H9 (cell line): ENCODE measurements at regions not wholly inside any gene's neighbourhood (a gene's known extent, or its start where the extent isn't known, plus 50 kb on each side); places are given as distances from the start of the nearest gene placed in this dataset.
A peak's percentile ranks its signal among the peaks of the same experiment; 100 is the strongest.

Source experiments
- DNase-seq: peaks from one replicate; pipeline ENCODE4 v3.0.0-alpha.2; 2017
- H2AFZ ChIP-seq: one replicate; pipeline ENCODE4 v1.6.1; 2013; ENCODE audit warnings: mild to moderate bottlenecking, low read length, control low read depth, moderate library complexity
- H2AK5ac ChIP-seq: 2 replicates; pipeline ENCODE4 v1.6.1; 2013; ENCODE audit warnings: low read length, control low read depth, mixed read lengths; ENCODE audit not compliant: insufficient read length
- H2BK120ac ChIP-seq: one replicate; pipeline ENCODE4 v1.6.1; 2013; ENCODE audit warnings: low read depth, mild to moderate bottlenecking, low read length, control low read depth, inconsistent platforms; ENCODE audit not compliant: poor library complexity, severe bottlenecking
- H2BK12ac ChIP-seq: 2 replicates; pipeline ENCODE4 v1.6.1; 2013; ENCODE audit warnings: low read length, control low read depth, mixed read lengths, low read depth; ENCODE audit not compliant: insufficient read length
- H2BK15ac ChIP-seq: 2 replicates; pipeline ENCODE4 v1.6.1; 2013; ENCODE audit warnings: low read depth, low read length, control low read depth
- H2BK20ac ChIP-seq: one replicate; pipeline ENCODE4 v1.6.1; 2013; ENCODE audit warnings: low read depth, mild to moderate bottlenecking, low read length, control low read depth, inconsistent platforms; ENCODE audit not compliant: poor library complexity, severe bottlenecking
- H2BK5ac ChIP-seq: 2 replicates; pipeline ENCODE4 v1.6.1; 2013; ENCODE audit warnings: low read length, control low read depth, mixed read lengths; ENCODE audit not compliant: insufficient read length
- H3K14ac ChIP-seq: 2 replicates; pipeline ENCODE4 v1.6.1; 2013; ENCODE audit warnings: low read length, control low read depth; ENCODE audit not compliant: insufficient read depth
- H3K18ac ChIP-seq: 2 replicates; pipeline ENCODE4 v1.6.1; 2013; ENCODE audit warnings: low read depth, mild to moderate bottlenecking, mixed read lengths, low read length, control low read depth; ENCODE audit not compliant: insufficient read length
- H3K23ac ChIP-seq: 2 replicates; pipeline ENCODE4 v1.6.1; 2013; ENCODE audit warnings: low read length, control low read depth, mixed read lengths, low read depth; ENCODE audit not compliant: insufficient read length
- H3K23me2 ChIP-seq: 2 replicates; pipeline ENCODE4 v1.6.1; 2013; ENCODE audit warnings: low read depth, mild to moderate bottlenecking, mixed read lengths, low read length, control low read depth; ENCODE audit not compliant: insufficient read length, poor library complexity, severe bottlenecking
- H3K27ac ChIP-seq: 2 replicates; pipeline ENCODE4 v1.5.1; 2013; ENCODE audit warnings: low read length, control low read depth, mixed read lengths, low read depth; ENCODE audit not compliant: insufficient read length
- H3K27me3 ChIP-seq: 2 replicates; pipeline ENCODE4 v1.6.1; 2013; ENCODE audit warnings: low read length, control low read depth, inconsistent platforms; ENCODE audit not compliant: insufficient read depth
- H3K4ac ChIP-seq: 2 replicates; pipeline ENCODE4 v1.6.1; 2013; ENCODE audit warnings: low read depth, mild to moderate bottlenecking, control low read depth, inconsistent platforms, low read length, moderate library complexity
- H3K4me1 ChIP-seq: 2 replicates; pipeline ENCODE4 v1.6.1; 2013; ENCODE audit warnings: low read length, control low read depth, inconsistent platforms; ENCODE audit not compliant: insufficient read depth
- H3K4me2 ChIP-seq: 2 replicates; pipeline ENCODE4 v1.6.1; 2013; ENCODE audit warnings: low read length, control low read depth, mixed read lengths; ENCODE audit not compliant: insufficient read length, insufficient read depth
- H3K56ac ChIP-seq: 2 replicates; pipeline ENCODE4 v1.6.1; 2013; ENCODE audit warnings: low read depth, mild to moderate bottlenecking, mixed read lengths, low read length, control low read depth; ENCODE audit not compliant: insufficient read length
- H3K79me1 ChIP-seq: 2 replicates; pipeline ENCODE4 v1.6.1; 2013; ENCODE audit warnings: low read depth, mild to moderate bottlenecking, moderate library complexity, low read length, control low read depth, inconsistent platforms; ENCODE audit not compliant: insufficient read depth, poor library complexity, severe bottlenecking
- H3K79me2 ChIP-seq: 2 replicates; pipeline ENCODE4 v1.6.1; 2013; ENCODE audit warnings: low read length, control low read depth, inconsistent platforms; ENCODE audit not compliant: insufficient read depth
- H3K9ac ChIP-seq: 2 replicates; pipeline ENCODE4 v1.6.1; 2013; ENCODE audit warnings: low read length, control low read depth, mixed read lengths; ENCODE audit not compliant: insufficient read length; ENCODE audit errors: extremely low read depth
- H3K9me3 ChIP-seq: one replicate; pipeline ENCODE4 v1.6.1; 2013; ENCODE audit warnings: low read depth, low read length, inconsistent platforms; ENCODE audit not compliant: control insufficient read depth
- H3T11ph ChIP-seq: one replicate; pipeline ENCODE4 v1.6.1; 2013; ENCODE audit warnings: mild to moderate bottlenecking, low read length, control low read depth, inconsistent platforms
- H4K20me1 ChIP-seq: one replicate; pipeline ENCODE4 v1.6.1; 2013; ENCODE audit not compliant: control insufficient read depth, insufficient read length, insufficient read depth
- H4K5ac ChIP-seq: 2 replicates; pipeline ENCODE4 v1.6.1; 2013; ENCODE audit warnings: low read depth, mild to moderate bottlenecking, mixed read lengths, low read length, control low read depth; ENCODE audit not compliant: insufficient read length
- H4K8ac ChIP-seq: replicated peaks from 2 replicates; pipeline ENCODE4 v1.6.1; 2013; ENCODE audit warnings: low read length, control low read depth, mixed read lengths, low read depth; ENCODE audit not compliant: insufficient read length
- H4K91ac ChIP-seq: 2 replicates; pipeline ENCODE4 v1.6.1; 2013; ENCODE audit warnings: low read depth, mild to moderate bottlenecking, moderate library complexity, mixed read lengths, low read length, control low read depth; ENCODE audit not compliant: insufficient read length
- H3K27ac Mint-ChIP-seq, 3 experiments: 2 replicates in 2 of 3; 3 replicates in 1 of 3; pipeline ENCODE4 v1.8.0; 2020 to 2021; ENCODE audit warnings: mixed read lengths in 3 of 3, mild to moderate bottlenecking in 1 of 3, moderate library complexity in 1 of 3
- H3K27me3 Mint-ChIP-seq: 2 replicates; pipeline ENCODE4 v1.8.0; 2021; ENCODE audit warnings: low read depth, mild to moderate bottlenecking, moderate library complexity, mixed read lengths
- H3K36me3 Mint-ChIP-seq, 3 experiments: 2 replicates in 2 of 3; 3 replicates in 1 of 3; pipeline ENCODE4 v1.8.0; 2020 to 2021; ENCODE audit warnings: low read depth in 3 of 3, mixed read lengths in 3 of 3; ENCODE audit not compliant: insufficient read depth in 1 of 3
- H3K4me1 Mint-ChIP-seq, 2 experiments: 2 replicates each; pipeline ENCODE4 v1.8.0; 2020; ENCODE audit warnings: mixed read lengths in 2 of 2
- H3K4me3 Mint-ChIP-seq, 2 experiments: 2 replicates in 1 of 2; 3 replicates in 1 of 2; pipeline ENCODE4 v1.8.0; 2020 to 2021; ENCODE audit warnings: mild to moderate bottlenecking in 2 of 2, mixed read lengths in 2 of 2, moderate library complexity in 1 of 2
- H3K9me3 Mint-ChIP-seq, 2 experiments: 2 replicates in 1 of 2; 3 replicates in 1 of 2; pipeline ENCODE4 v1.8.0; 2020; ENCODE audit warnings: mild to moderate bottlenecking in 2 of 2, mixed read lengths in 2 of 2, moderate library complexity in 1 of 2
- WGBS: extraction: QIAGEN DNeasy Blood & Tissue Kit; methylation state at CpG from one replicate; pipeline ENCODE4 v1.1.7; 2013; ENCODE audit warnings: missing lambda C conversion rate, low lambda C conversion rate, mixed read lengths; ENCODE audit not compliant: insufficient read length; ENCODE audit errors: extremely low coverage; 5-methylcytosine and 5-hydroxymethylcytosine counted together
- TF ChIP-seq, protein P1 (sequence below): fragments of 200-600 bp; sonication (generic); conservative IDR thresholded peaks from 3 replicates; pipeline ENCODE4 v1.8.0; 2021; ENCODE audit warnings: antibody characterized with exemption, mild to moderate bottlenecking

DNA sequence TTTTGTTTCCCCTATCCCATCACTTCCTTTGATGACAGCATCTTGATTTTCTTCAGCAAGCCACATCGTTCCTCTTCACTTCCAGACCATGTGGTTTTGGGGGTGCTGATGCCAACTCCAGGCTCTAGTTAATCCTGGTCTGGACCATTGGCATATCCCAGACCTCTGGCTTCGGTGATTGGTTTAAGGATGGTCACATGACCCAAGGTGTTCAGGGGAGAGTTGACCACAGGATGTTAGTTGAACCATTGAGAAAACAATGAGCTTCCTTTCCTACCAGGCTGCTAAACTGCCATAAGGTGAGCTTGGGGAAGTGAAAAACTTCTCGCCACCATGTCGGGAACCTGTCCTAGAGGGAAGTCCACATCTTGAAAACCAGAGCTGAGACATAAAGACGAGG is 60.9 kb upstream of the TLR3 start:
- Histone ChIP-seq H4K5ac (no peak overlapping the region), H3K9ac (no peak overlapping the region)

More for the DNA sequence above, 60.9 kb upstream of the TLR3 start:
- peaks cover 4% of the 10 kb centered on the region; the same call in 1 of the 2 replicates for H3K4me1 ChIP-seq
- Mint-ChIP-seq H3K4me1 (peaks cover 10 to 11% of the 10 kb centered on the region in 2 experiments), H3K27ac (no peak overlapping the region; a peak in 1 of 7 replicates), H3K27me3 (no peaks in the 10 kb centered on the region), H3K4me3 (no peak overlapping the region), H3K9me3 (no peaks in the 10 kb centered on the region; a peak in 1 of 5 replicates), H3K36me3 (peaks cover 0 to 14% (median 3%) of the 10 kb centered on the region in 3 experiments; a peak in 2 of 7 replicates)
- DNase-seq: no peak
- no peaks in the 10 kb centered on the region for H3K79me2 ChIP-seq
- H3K18ac ChIP-seq: no peak overlapping the region
- no peak overlapping the region for H2AK5ac ChIP-seq
- no peak overlapping the region for H3K4ac ChIP-seq
- H3K56ac ChIP-seq: no peak overlapping the region
- H2BK15ac ChIP-seq: no peak overlapping the region
- no peak overlapping the region for H4K91ac ChIP-seq
- TF ChIP-seq, protein P1, sequence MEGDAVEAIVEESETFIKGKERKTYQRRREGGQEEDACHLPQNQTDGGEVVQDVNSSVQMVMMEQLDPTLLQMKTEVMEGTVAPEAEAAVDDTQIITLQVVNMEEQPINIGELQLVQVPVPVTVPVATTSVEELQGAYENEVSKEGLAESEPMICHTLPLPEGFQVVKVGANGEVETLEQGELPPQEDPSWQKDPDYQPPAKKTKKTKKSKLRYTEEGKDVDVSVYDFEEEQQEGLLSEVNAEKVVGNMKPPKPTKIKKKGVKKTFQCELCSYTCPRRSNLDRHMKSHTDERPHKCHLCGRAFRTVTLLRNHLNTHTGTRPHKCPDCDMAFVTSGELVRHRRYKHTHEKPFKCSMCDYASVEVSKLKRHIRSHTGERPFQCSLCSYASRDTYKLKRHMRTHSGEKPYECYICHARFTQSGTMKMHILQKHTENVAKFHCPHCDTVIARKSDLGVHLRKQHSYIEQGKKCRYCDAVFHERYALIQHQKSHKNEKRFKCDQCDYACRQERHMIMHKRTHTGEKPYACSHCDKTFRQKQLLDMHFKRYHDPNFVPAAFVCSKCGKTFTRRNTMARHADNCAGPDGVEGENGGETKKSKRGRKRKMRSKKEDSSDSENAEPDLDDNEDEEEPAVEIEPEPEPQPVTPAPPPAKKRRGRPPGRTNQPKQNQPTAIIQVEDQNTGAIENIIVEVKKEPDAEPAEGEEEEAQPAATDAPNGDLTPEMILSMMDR: no peak
- no peak overlapping the region for H4K8ac ChIP-seq
- H2BK12ac ChIP-seq: no peak overlapping the region
- no peak overlapping the region for H3T11ph ChIP-seq
- no peak overlapping the region for H2BK5ac ChIP-seq
- peak overlapping the region; percentile 83 for H2BK20ac ChIP-seq
- WGBS: no CpG with 5 or more reads among the region's 5 CpGs
- no peak overlapping the region for H2BK120ac ChIP-seq
- H3K23me2 ChIP-seq: no peaks in the 10 kb centered on the region
- H3K14ac ChIP-seq: no peak overlapping the region
- no peak overlapping the region for H3K27ac ChIP-seq
- H3K27me3 ChIP-seq: no peaks in the 10 kb centered on the region
- H3K9me3 ChIP-seq: no peaks in the 10 kb centered on the region
- no peak overlapping the region for H3K4me2 ChIP-seq
- H3K79me1 ChIP-seq: no peaks in the 10 kb centered on the region
- H4K20me1 ChIP-seq: no peaks in the 10 kb centered on the region
- no peak overlapping the region for H2AFZ ChIP-seq
- no peak overlapping the region for H3K23ac ChIP-seq
